Loucy (cell line): ENCODE measurements at regions not wholly inside any gene's neighbourhood (a gene's known extent, or its start where the extent isn't known, plus 50 kb on each side); places are given as distances from the start of the nearest gene placed in this dataset.

ENCODE experiments used
- EZH2phosphoT487 ChIP-seq: fragments of 200-600 bp; IDR thresholded peaks from 2 replicates; pipeline ENCODE4 v1.6.1; 2018; ENCODE audit warnings: antibody characterized with exemption, mild to moderate bottlenecking, moderate library complexity, borderline replicate concordance
- TF ChIP-seq, protein P1 (sequence below): fragments of 200-600 bp; sonication (generic); conservative IDR thresholded peaks from 2 replicates; pipeline ENCODE4 v1.5.1; 2014; ENCODE audit warnings: mild to moderate bottlenecking, antibody characterized with exemption, low read length

DNA sequence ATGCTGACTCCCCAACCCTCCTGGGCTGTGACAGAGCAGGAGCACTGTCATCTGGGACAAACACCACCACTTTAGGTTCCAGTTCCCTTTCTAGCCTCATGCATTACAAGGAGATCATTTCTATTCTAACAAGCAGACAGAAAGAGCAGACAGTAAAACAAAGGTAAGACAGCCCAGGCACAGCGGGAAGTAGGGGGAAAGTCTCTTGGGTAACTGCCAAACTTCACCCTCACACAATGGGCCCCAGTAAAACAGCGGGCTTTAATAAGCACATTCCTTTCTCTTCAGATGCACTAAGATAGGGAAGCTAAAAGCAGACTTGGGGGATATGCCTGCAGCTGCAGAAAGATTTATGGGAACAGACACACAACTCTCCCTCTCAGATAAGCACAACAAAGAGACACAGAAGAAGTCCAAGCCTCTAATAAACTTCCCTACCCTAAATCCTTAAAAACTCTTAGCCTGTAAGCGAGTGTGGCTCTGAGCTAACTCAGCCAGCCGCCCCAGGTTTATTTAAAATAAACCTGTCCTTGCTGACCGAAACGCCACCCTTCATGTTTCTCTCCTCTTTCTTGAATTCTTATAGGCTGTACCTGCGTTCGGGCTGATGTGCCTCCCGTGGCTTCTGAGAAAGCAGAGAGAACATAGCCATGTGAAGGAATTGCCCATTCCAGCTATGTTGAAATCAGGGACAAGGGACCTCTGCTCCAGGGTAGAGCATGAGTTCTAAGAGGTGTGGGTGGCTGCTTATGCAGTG, 726.8 kb upstream of the DDX18 start:
- TF ChIP-seq, protein P1, sequence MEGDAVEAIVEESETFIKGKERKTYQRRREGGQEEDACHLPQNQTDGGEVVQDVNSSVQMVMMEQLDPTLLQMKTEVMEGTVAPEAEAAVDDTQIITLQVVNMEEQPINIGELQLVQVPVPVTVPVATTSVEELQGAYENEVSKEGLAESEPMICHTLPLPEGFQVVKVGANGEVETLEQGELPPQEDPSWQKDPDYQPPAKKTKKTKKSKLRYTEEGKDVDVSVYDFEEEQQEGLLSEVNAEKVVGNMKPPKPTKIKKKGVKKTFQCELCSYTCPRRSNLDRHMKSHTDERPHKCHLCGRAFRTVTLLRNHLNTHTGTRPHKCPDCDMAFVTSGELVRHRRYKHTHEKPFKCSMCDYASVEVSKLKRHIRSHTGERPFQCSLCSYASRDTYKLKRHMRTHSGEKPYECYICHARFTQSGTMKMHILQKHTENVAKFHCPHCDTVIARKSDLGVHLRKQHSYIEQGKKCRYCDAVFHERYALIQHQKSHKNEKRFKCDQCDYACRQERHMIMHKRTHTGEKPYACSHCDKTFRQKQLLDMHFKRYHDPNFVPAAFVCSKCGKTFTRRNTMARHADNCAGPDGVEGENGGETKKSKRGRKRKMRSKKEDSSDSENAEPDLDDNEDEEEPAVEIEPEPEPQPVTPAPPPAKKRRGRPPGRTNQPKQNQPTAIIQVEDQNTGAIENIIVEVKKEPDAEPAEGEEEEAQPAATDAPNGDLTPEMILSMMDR = no peak
- TF ChIP-seq EZH2phosphoT487 = no peak
